GM21528 (cell line): ENCODE measurements at regions not wholly inside any gene's neighbourhood (a gene's known extent, or its start where the extent isn't known, plus 50 kb on each side); places are given as distances from the start of the nearest gene placed in this dataset.

Experiments used
- ATAC-seq: cut with Tn5 transposase; IDR thresholded peaks from one replicate; pipeline ENCODE4 v1.9.1; 2021; ENCODE audit warnings: mild to moderate bottlenecking, moderate library complexity; ENCODE audit not compliant: unreplicated experiment, low FRiP score

GRCh38 chr4:43882470-43882869 lies 566.1 kb downstream of the KCTD8 start:
- ATAC-seq = no peak

- no peak for ATAC-seq
Measured at GRCh38 chr4:43886196-43886595, 562.4 kb downstream of the KCTD8 start.

GRCh38 chr4:43898836-43899235 lies 549.8 kb downstream of the KCTD8 start:
- ATAC-seq = no peak

GRCh38 chr4:43903456-43903855 lies 545.2 kb downstream of the KCTD8 start:
- ATAC-seq = no peak

- ATAC-seq = no peak
Measured at GRCh38 chr4:43918377-43918776, 530.2 kb downstream of the KCTD8 start.

GRCh38 chr4:43932448-43932847 lies 516.2 kb downstream of the KCTD8 start:
- ATAC-seq = no peak

GRCh38 chr4:43943998-43944397 lies 504.6 kb downstream of the KCTD8 start:
- ATAC-seq = no peak

GRCh38 chr4:43959976-43960375 lies 488.6 kb downstream of the KCTD8 start:
- no peak for ATAC-seq

GRCh38 chr4:43968011-43968410 lies 480.6 kb downstream of the KCTD8 start:
- ATAC-seq = no peak

GRCh38 chr4:43983610-43984009 lies 465.0 kb downstream of the KCTD8 start:
- no peak for ATAC-seq

- no peak for ATAC-seq
Measured at GRCh38 chr4:43987331-43987944, 461.2 kb downstream of the KCTD8 start.

- ATAC-seq = no peak
Measured at GRCh38 chr4:43990551-43990950, 458.1 kb downstream of the KCTD8 start.

- ATAC-seq = no peak
Measured at GRCh38 chr4:43990963-43991362, 457.6 kb downstream of the KCTD8 start.

GRCh38 chr4:43992552-43992951 lies 456.1 kb downstream of the KCTD8 start:
- ATAC-seq = no peak

GRCh38 chr4:43993196-43993902 lies 455.3 kb downstream of the KCTD8 start:
- no peak for ATAC-seq

GRCh38 chr4:43999669-44000068 lies 448.9 kb downstream of the KCTD8 start:
- ATAC-seq = no peak

- no peak for ATAC-seq
Measured at GRCh38 chr4:44002368-44002767, 446.2 kb downstream of the KCTD8 start.

- ATAC-seq = no peak
Measured at GRCh38 chr4:44016570-44017421, 431.8 kb downstream of the KCTD8 start.

GRCh38 chr4:44017422-44017739 lies 431.2 kb downstream of the KCTD8 start:
- no peak for ATAC-seq

- no peak for ATAC-seq
Measured at GRCh38 chr4:44019721-44020120, 428.9 kb downstream of the KCTD8 start.

- no peak for ATAC-seq
Measured at GRCh38 chr4:44025376-44026020, 423.1 kb downstream of the KCTD8 start.
